GM12891 (cell line): ENCODE measurements at regions not wholly inside any gene's neighbourhood (a gene's known extent, or its start where the extent isn't known, plus 50 kb on each side); places are given as distances from the start of the nearest gene placed in this dataset.

Experiments
- POLR2A ChIP-seq: IDR thresholded peaks from 2 replicates; pipeline ENCODE4 v1.6.1; 2011; ENCODE audit warnings: low read depth, low read length, control low read depth
- POLR2AphosphoS5 ChIP-seq: IDR thresholded peaks from 2 replicates; pipeline ENCODE4 v1.6.1; 2011; ENCODE audit warnings: low read depth, low read length, control low read depth
- TAF1 ChIP-seq: IDR thresholded peaks from 2 replicates; pipeline ENCODE4 v1.6.1; 2011; ENCODE audit warnings: low read depth, low read length, control low read depth

DNA sequence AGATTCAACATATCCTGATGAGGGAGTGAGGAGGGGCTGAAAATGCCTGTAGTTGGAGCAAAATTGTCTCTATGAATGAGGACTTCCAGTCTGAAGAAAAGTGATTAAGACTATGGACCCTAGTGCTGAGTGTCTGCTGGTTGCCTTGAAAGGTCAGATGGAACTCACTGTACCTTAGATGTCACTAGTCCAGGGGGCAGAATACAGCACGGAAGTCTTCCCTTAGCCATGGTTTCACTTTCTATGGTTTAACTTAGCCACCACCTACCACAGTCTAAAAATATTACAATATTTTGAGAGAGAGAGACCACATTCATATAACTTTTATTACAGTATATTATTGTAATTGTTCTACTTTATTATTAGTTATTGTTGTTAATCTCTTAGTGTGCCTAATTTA lies 223.1 kb downstream of the FMR1NB start:
- TF ChIP-seq POLR2A (no peak), POLR2AphosphoS5 (no peak), TAF1 (no peak)
